SK-N-MC (cell line): ENCODE measurements at regions not wholly inside any gene's neighbourhood (a gene's known extent, or its start where the extent isn't known, plus 50 kb on each side); places are given as distances from the start of the nearest gene placed in this dataset.

Source experiments
- EZH2 ChIP-seq: fragments of 200-600 bp; sonication (generic); IDR thresholded peaks from one replicate; pipeline ENCODE4 v1.6.1; 2017; ENCODE audit warnings: antibody characterized with exemption
- POLR2AphosphoS5 ChIP-seq: IDR thresholded peaks from 2 replicates; pipeline ENCODE4 v1.6.1; 2012; ENCODE audit warnings: mild to moderate bottlenecking, low read depth, low read length, borderline replicate concordance

GRCh38 chr9:26561928-26562327 lies 330.7 kb downstream of the CAAP1 start:
- TF ChIP-seq EZH2, result no peak
- TF ChIP-seq POLR2AphosphoS5, result no peak
